DND-41 (cell line): ENCODE measurements at regions not wholly inside any gene's neighbourhood (a gene's known extent, or its start where the extent isn't known, plus 50 kb on each side); places are given as distances from the start of the nearest gene placed in this dataset.

Experiments used
- ATAC-seq: fragments of 200-7000 bp; cut with Tn5 transposase; 3 replicates; pipeline ENCODE4 v1.9.1; 2021; ENCODE audit warnings: low read depth; ENCODE audit not compliant: insufficient read depth
- DNase-seq: peaks from one replicate; pipeline ENCODE4 v3.0.0-alpha.2; 2020
- H2AFZ ChIP-seq: 2 replicates; pipeline ENCODE4 v1.6.0; 2012; ENCODE audit warnings: low read depth, low read length
- H3K27ac ChIP-seq: 2 replicates; pipeline ENCODE4 v1.5.1; 2012; ENCODE audit warnings: low read length, inconsistent platforms
- H3K27me3 ChIP-seq: fragments of 200-600 bp; sonication (generic); 2 replicates; pipeline ENCODE4 v1.6.0; 2012; ENCODE audit warnings: low read length, mild to moderate bottlenecking, inconsistent platforms; ENCODE audit not compliant: insufficient read depth, poor library complexity
- H3K36me3 ChIP-seq: 2 replicates; pipeline ENCODE4 v1.5.1; 2012; ENCODE audit warnings: low read length, inconsistent platforms; ENCODE audit not compliant: insufficient read depth
- H3K4me1 ChIP-seq: 2 replicates; pipeline ENCODE4 v1.5.1; 2012; ENCODE audit warnings: mild to moderate bottlenecking, low read length; ENCODE audit not compliant: insufficient read depth
- H3K4me2 ChIP-seq: 2 replicates; pipeline ENCODE4 v1.6.0; 2012; ENCODE audit warnings: mild to moderate bottlenecking, moderate library complexity, low read length, inconsistent platforms; ENCODE audit not compliant: insufficient read depth
- H3K4me3 ChIP-seq, 2 experiments: fragments of 200-600 bp in 1 of 2; shearing (Covaris generic) in 1 of 2; 2 replicates each; pipeline ENCODE4 v1.5.1; 2012 to 2016; ENCODE audit warnings: inconsistent platforms in 2 of 2, low read length in 2 of 2, mild to moderate bottlenecking in 2 of 2, low read depth in 1 of 2, moderate library complexity in 1 of 2
- H3K79me2 ChIP-seq: 2 replicates; pipeline ENCODE4 v1.6.0; 2012; ENCODE audit warnings: low read length, inconsistent platforms; ENCODE audit not compliant: insufficient read depth
- H3K9ac ChIP-seq: 2 replicates; pipeline ENCODE4 v1.6.0; 2012; ENCODE audit warnings: low read depth, mild to moderate bottlenecking, inconsistent platforms, low read length, moderate library complexity
- H3K9me3 ChIP-seq: 2 replicates; pipeline ENCODE4 v1.5.1; 2012; ENCODE audit warnings: low read length, moderate library complexity, mild to moderate bottlenecking, inconsistent platforms; ENCODE audit not compliant: insufficient read depth, severe bottlenecking
- H4K20me1 ChIP-seq: 2 replicates; pipeline ENCODE4 v1.6.0; 2012; ENCODE audit warnings: low read length; ENCODE audit not compliant: insufficient read depth
- EZH2 ChIP-seq: IDR thresholded peaks from 3 replicates; pipeline ENCODE4 v1.6.1; 2012; ENCODE audit warnings: borderline replicate concordance, low read depth, mild to moderate bottlenecking, moderate library complexity, low read length, inconsistent platforms; ENCODE audit not compliant: severe bottlenecking
- TF ChIP-seq, protein P1 (sequence below): IDR thresholded peaks from 2 replicates; pipeline ENCODE4 v1.5.1; 2012; ENCODE audit warnings: borderline replicate concordance, low read length, moderate library complexity, mild to moderate bottlenecking; ENCODE audit not compliant: poor library complexity, severe bottlenecking; ENCODE audit errors: extremely low read depth

DNA sequence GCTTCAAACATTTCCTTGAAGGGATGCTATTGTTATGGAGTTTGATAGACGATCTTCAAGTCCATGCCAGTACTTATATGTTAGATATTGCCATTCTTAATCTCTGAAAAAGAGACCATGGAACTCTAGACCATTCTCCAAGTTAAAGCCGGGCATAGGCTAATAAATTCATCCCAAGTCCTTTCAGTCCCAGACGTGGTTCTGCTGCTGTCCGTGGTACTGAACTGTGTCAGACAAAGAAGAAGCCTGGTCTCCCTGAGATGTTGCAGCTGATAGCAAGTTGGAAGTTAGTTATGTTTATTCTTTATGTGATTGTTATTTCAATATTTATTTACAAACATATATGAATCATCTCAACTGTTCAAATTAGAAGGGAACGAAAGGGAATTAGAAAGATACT, 158.7 kb downstream of the NMUR2 start:
- no peak overlapping the region for H2AFZ ChIP-seq
- H3K9ac ChIP-seq: no peak overlapping the region
- TF ChIP-seq, protein P1, sequence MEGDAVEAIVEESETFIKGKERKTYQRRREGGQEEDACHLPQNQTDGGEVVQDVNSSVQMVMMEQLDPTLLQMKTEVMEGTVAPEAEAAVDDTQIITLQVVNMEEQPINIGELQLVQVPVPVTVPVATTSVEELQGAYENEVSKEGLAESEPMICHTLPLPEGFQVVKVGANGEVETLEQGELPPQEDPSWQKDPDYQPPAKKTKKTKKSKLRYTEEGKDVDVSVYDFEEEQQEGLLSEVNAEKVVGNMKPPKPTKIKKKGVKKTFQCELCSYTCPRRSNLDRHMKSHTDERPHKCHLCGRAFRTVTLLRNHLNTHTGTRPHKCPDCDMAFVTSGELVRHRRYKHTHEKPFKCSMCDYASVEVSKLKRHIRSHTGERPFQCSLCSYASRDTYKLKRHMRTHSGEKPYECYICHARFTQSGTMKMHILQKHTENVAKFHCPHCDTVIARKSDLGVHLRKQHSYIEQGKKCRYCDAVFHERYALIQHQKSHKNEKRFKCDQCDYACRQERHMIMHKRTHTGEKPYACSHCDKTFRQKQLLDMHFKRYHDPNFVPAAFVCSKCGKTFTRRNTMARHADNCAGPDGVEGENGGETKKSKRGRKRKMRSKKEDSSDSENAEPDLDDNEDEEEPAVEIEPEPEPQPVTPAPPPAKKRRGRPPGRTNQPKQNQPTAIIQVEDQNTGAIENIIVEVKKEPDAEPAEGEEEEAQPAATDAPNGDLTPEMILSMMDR: no peak
- no peak for TF ChIP-seq EZH2
- H4K20me1 ChIP-seq: no peaks in the 10 kb centered on the region
- H3K79me2 ChIP-seq: no peaks in the 10 kb centered on the region
- no peaks in the 10 kb centered on the region for H3K4me1 ChIP-seq
- ATAC-seq (no peak), DNase-seq (peak; percentile 60)
- no peaks in the 10 kb centered on the region for H3K9me3 ChIP-seq
- no peak overlapping the region for H3K4me3 ChIP-seq
- no peaks in the 10 kb centered on the region for H3K36me3 ChIP-seq
- no peak overlapping the region for H3K27ac ChIP-seq
- H3K4me2 ChIP-seq: no peak overlapping the region
- no peaks in the 10 kb centered on the region for H3K27me3 ChIP-seq

DNA sequence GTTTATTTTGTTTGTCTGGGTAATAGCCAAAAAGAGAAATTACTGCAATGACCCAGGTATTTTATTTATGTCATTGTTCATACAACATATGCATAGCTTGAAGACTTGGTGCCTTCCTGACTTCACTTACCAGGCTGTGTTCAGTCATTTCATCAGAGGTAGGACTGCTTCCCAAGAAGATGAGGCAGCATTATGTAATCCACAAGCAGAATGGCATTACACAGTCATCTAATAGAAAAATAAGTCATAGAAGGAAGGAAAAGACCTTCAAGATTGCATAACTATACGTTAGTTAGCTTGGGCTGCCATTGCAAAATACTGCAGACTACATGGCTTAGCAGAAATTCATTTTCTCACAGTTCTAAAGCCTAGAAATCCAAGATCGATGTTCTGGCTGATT, 167.5 kb downstream of the NMUR2 start:
- Histone ChIP-seq H3K4me3 (no peak overlapping the region), H3K36me3 (no peaks in the 10 kb centered on the region), H4K20me1 (no peaks in the 10 kb centered on the region), H3K4me1 (no peaks in the 10 kb centered on the region), H3K4me2 (no peak overlapping the region), H2AFZ (no peak overlapping the region), H3K9ac (no peak overlapping the region), H3K9me3 (no peaks in the 10 kb centered on the region), H3K79me2 (no peaks in the 10 kb centered on the region), H3K27me3 (no peaks in the 10 kb centered on the region), H3K27ac (no peak overlapping the region)
- DNase-seq (no peak), ATAC-seq (no peak)
- TF ChIP-seq, protein P1: no peak
- no peak for TF ChIP-seq EZH2

DNA sequence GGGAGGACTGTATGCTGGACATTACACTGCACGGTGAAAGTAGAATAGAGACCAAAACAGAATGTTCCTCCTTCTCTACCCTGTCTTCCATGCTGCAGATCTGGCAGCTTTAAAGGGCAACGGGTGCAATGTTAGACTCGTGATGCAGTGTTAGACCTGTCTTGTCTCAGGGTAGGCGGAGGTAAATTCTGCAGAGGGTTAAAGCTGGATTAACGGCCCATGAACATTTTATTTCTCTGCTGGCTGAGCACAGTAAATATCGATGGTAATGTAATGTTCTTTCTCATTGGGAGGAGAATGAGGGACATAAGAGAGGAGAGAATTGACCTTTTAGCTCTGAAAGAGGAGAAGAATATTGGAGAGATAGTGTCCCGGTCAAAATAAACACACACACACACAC, 178.9 kb downstream of the NMUR2 start:
- Histone ChIP-seq H3K4me3 (no peak overlapping the region), H3K27me3 (no peaks in the 10 kb centered on the region), H3K4me2 (no peak overlapping the region), H3K9me3 (no peaks in the 10 kb centered on the region), H3K27ac (no peak overlapping the region), H3K4me1 (no peaks in the 10 kb centered on the region), H2AFZ (no peak overlapping the region), H4K20me1 (no peaks in the 10 kb centered on the region), H3K36me3 (no peaks in the 10 kb centered on the region), H3K9ac (no peak overlapping the region), H3K79me2 (no peaks in the 10 kb centered on the region)
- ATAC-seq: no peak
- no peak for DNase-seq
- no peak for TF ChIP-seq EZH2
- TF ChIP-seq, protein P1: no peak
